ENCODE measurements at regions not wholly inside any gene's neighbourhood (a gene's known extent, or its start where the extent isn't known, plus 50 kb on each side); places are given as distances from the start of the nearest gene placed in this dataset.
A peak's percentile ranks its signal among the peaks of the same experiment; 100 is the strongest.

DNA sequence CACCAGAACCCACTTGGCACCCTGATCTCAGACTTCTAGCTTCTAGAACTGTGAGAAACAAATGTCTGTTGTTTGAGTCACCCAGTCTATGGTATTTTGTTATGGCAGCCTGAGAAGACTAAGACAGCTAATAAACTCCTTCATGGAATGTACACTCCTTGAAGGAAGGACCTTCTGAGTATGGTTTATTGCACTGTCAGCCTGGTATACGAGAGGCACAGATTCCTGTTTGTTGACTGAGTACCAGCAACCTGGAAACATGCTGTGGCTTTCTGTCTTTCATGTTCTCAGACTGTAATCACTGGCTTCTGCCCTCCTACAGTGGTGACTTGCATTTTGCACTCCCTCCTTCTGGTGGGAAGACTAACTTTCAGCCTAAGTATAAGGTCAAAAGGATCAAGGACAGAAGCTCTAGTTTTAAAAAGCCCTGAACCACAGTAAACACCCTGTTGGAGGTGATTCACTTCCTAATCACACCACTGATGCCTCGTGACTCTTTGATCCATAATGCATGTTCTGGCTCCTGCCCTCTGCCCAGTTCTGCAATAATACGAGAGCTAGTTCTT, 319.0 kb upstream of the NPSR1 start:
- no peak overlapping the region for H3K4me3 Mint-ChIP-seq (ENCODE audit: low read depth, unreplicated experiment)
- H3K9me3 Mint-ChIP-seq (ENCODE audit: low read depth, unreplicated experiment), result peaks cover 2% of the 10 kb centered on the region
- no peak overlapping the region for H3K27ac Mint-ChIP-seq (ENCODE audit: unreplicated experiment)
- CTCF ChIA-PET, result interaction anchor here (1.2 to 1.4 kb wide), 2 partner anchors 10 to 18 kb away, joined by 3 to 4 read pairs; no protein-coding TSS in a partner anchor
- no peaks in the 10 kb centered on the region for H3K27me3 Mint-ChIP-seq (ENCODE audit: unreplicated experiment)
- intact Hi-C loops (cut with micrococcal nuclease; ENCODE audit: unreplicated experiment), result no loop called here
- H3K36me3 Mint-ChIP-seq (ENCODE audit: insufficient read depth, unreplicated experiment), result no peaks in the 10 kb centered on the region
- peaks cover 38% of the 10 kb centered on the region for H3K4me1 Mint-ChIP-seq (ENCODE audit: low read depth, unreplicated experiment)
- no TSS peak for BruUV-seq (replicated peaks)
- no peak for DNase-seq
- no peak for TF ChIP-seq CTCF (IDR thresholded peaks at IDR 0.05; ENCODE audit: unreplicated experiment)

DNA sequence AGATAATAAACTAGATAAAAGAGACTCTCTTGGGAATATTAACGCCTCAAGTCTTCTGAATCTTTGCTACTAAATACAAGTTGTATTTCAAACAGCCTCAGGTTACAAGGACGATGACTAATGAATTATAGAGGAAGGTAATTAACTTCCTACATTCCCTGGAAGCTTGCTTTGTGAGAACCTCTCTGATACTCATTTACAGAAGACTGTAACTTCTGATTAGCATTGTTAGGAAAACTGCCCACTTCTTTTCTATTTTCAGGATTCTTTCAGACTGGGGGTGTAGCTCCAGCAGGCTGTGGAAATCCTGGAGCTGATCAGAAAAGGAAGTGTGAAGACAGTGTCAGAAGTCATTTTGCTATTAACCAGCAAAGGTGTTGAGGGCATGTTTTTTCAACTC, 316.7 kb upstream of the NPSR1 start:
- Mint-ChIP-seq H3K4me1 (ENCODE audit: low read depth, unreplicated experiment) (peaks cover 38% of the 10 kb centered on the region), H3K27me3 (ENCODE audit: unreplicated experiment) (no peaks in the 10 kb centered on the region), H3K36me3 (ENCODE audit: insufficient read depth, unreplicated experiment) (no peaks in the 10 kb centered on the region), H3K4me3 (ENCODE audit: low read depth, unreplicated experiment) (peak overlapping the region; percentile 40), H3K9me3 (ENCODE audit: low read depth, unreplicated experiment) (no peaks in the 10 kb centered on the region), H3K27ac (ENCODE audit: unreplicated experiment) (peak overlapping the region; percentile 90)
- intact Hi-C loops (cut with micrococcal nuclease; ENCODE audit: unreplicated experiment), result no loop called here
- TF ChIP-seq CTCF (IDR thresholded peaks at IDR 0.05; ENCODE audit: unreplicated experiment), result no peak
- no TSS peak for BruUV-seq (replicated peaks)
- CTCF ChIA-PET, result interaction anchor here (0.6 to 1.5 kb wide), 12 partner anchors 9 to 306 kb away, joined by 3 to 16 read pairs (median 4); no protein-coding TSS in a partner anchor
- peak; percentile 17 for DNase-seq

DNA sequence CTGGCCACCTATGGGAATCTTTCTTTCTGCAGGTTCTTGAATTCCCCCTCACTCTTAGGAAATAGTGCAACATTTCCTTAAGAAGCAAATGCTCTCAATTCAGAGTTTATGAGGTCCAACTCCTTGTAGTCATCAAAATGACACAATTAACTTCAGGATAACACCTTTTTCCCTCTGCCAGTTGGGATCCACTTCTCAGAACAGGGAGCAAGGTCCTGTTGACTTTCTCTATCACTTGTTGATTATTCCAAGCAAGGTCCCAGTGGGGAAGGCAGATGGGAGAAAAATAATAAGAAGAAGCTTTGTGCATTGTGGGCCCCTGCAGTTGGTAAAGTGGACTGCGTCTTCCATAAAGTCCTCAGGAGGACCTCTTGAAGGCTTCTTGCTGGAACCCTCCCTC, 315.6 kb upstream of the NPSR1 start:
- no peak for TF ChIP-seq CTCF (IDR thresholded peaks at IDR 0.05; ENCODE audit: unreplicated experiment)
- peak overlapping the region; percentile 90 for H3K27ac Mint-ChIP-seq (ENCODE audit: unreplicated experiment)
- CTCF ChIA-PET, result interaction anchor here (0.6 to 1.0 kb wide), 2 partner anchors 76 to 127 kb away, joined by 4 to 5 read pairs; no protein-coding TSS in a partner anchor
- no peak for DNase-seq
- intact Hi-C loops (cut with micrococcal nuclease; ENCODE audit: unreplicated experiment), result no loop called here
- BruUV-seq (replicated peaks), result no TSS peak
- no peaks in the 10 kb centered on the region for H3K9me3 Mint-ChIP-seq (ENCODE audit: low read depth, unreplicated experiment)
- H3K4me1 Mint-ChIP-seq (ENCODE audit: low read depth, unreplicated experiment), result peaks cover 38% of the 10 kb centered on the region
- no peaks in the 10 kb centered on the region for H3K36me3 Mint-ChIP-seq (ENCODE audit: insufficient read depth, unreplicated experiment)
- no peaks in the 10 kb centered on the region for H3K27me3 Mint-ChIP-seq (ENCODE audit: unreplicated experiment)
- peak overlapping the region; percentile 40 for H3K4me3 Mint-ChIP-seq (ENCODE audit: low read depth, unreplicated experiment)

DNA sequence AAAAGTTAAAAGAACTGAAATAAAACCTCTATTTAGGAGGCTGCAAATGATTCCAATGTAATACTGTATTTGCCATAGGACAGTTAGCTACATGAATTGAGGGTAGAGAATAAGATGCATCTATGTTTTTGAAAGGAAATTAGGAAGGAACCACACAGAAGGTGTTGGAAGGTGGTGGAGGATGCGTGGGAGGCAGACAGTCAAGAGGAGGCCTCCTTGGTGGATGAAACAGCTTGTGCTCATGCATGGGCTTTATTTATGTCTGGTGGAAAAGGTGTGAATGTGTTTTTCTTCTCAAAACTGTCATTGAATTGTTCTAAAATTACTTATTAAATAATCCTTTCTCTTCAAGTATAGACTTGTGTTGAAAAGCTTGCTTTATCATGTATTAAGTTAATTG, 314.4 kb upstream of the NPSR1 start:
- no peaks in the 10 kb centered on the region for H3K9me3 Mint-ChIP-seq (ENCODE audit: low read depth, unreplicated experiment)
- no peak overlapping the region for H3K27ac Mint-ChIP-seq (ENCODE audit: unreplicated experiment)
- no peaks in the 10 kb centered on the region for H3K36me3 Mint-ChIP-seq (ENCODE audit: insufficient read depth, unreplicated experiment)
- no TSS peak for BruUV-seq (replicated peaks)
- no peak for DNase-seq
- no peaks in the 10 kb centered on the region for H3K27me3 Mint-ChIP-seq (ENCODE audit: unreplicated experiment)
- CTCF ChIA-PET, result no interaction called here
- intact Hi-C loops (cut with micrococcal nuclease; ENCODE audit: unreplicated experiment), result no loop called here
- no peak overlapping the region for H3K4me3 Mint-ChIP-seq (ENCODE audit: low read depth, unreplicated experiment)
- peaks cover 38% of the 10 kb centered on the region for H3K4me1 Mint-ChIP-seq (ENCODE audit: low read depth, unreplicated experiment)
- TF ChIP-seq CTCF (IDR thresholded peaks at IDR 0.05; ENCODE audit: unreplicated experiment), result no peak

All from Calu3 (cell line).